ENCODE measurements at regions not wholly inside any gene's neighbourhood (a gene's known extent, or its start where the extent isn't known, plus 50 kb on each side); places are given as distances from the start of the nearest gene placed in this dataset.

- TF ChIP-seq, protein P1, sequence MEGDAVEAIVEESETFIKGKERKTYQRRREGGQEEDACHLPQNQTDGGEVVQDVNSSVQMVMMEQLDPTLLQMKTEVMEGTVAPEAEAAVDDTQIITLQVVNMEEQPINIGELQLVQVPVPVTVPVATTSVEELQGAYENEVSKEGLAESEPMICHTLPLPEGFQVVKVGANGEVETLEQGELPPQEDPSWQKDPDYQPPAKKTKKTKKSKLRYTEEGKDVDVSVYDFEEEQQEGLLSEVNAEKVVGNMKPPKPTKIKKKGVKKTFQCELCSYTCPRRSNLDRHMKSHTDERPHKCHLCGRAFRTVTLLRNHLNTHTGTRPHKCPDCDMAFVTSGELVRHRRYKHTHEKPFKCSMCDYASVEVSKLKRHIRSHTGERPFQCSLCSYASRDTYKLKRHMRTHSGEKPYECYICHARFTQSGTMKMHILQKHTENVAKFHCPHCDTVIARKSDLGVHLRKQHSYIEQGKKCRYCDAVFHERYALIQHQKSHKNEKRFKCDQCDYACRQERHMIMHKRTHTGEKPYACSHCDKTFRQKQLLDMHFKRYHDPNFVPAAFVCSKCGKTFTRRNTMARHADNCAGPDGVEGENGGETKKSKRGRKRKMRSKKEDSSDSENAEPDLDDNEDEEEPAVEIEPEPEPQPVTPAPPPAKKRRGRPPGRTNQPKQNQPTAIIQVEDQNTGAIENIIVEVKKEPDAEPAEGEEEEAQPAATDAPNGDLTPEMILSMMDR (IDR thresholded peaks at IDR 0.05; ENCODE audit: low read depth, low read length), result no peak
- no peak for TF ChIP-seq EZH2phosphoT487 (IDR thresholded peaks at IDR 0.05; ENCODE audit: low read depth)
- Histone ChIP-seq H3K79me2 (ENCODE audit: low read length) (no peaks in the 10 kb centered on the region), H3K4me2 (ENCODE audit: low read length) (no peak overlapping the region), H4K20me1 (ENCODE audit: insufficient read depth, low read length) (no peaks in the 10 kb centered on the region), H3K36me3 (replicated peaks; ENCODE audit: low read depth, low read length) (no peaks in the 10 kb centered on the region), H3K4me1 (ENCODE audit: low read length) (no peaks in the 10 kb centered on the region), H2AFZ (ENCODE audit: low read depth, low read length) (no peak overlapping the region), H3K27me3 (ENCODE audit: low read depth, low read length) (no peaks in the 10 kb centered on the region), H3K9me3 (ENCODE audit: insufficient read depth, low read length) (no peaks in the 10 kb centered on the region), H3K9ac (ENCODE audit: low read length) (no peak overlapping the region), H3K4me3 (ENCODE audit: low read length) (no peak overlapping the region), H3K27ac (ENCODE audit: low read length) (no peak overlapping the region)
Observed at GRCh38 chrX:39633293-39633692, 464.5 kb downstream of the BCOR start.

GRCh38 chrX:39636481-39636880 is 461.3 kb downstream of the BCOR start:
- Histone ChIP-seq H3K4me1 (ENCODE audit: low read length) (no peaks in the 10 kb centered on the region), H3K27ac (ENCODE audit: low read length) (no peak overlapping the region), H3K4me2 (ENCODE audit: low read length) (no peak overlapping the region), H3K4me3 (ENCODE audit: low read length) (no peak overlapping the region), H2AFZ (ENCODE audit: low read depth, low read length) (no peak overlapping the region), H3K79me2 (ENCODE audit: low read length) (no peaks in the 10 kb centered on the region), H3K27me3 (ENCODE audit: low read depth, low read length) (no peaks in the 10 kb centered on the region), H3K9ac (ENCODE audit: low read length) (no peak overlapping the region), H3K36me3 (replicated peaks; ENCODE audit: low read depth, low read length) (no peaks in the 10 kb centered on the region), H4K20me1 (ENCODE audit: insufficient read depth, low read length) (no peaks in the 10 kb centered on the region), H3K9me3 (ENCODE audit: insufficient read depth, low read length) (no peaks in the 10 kb centered on the region)
- TF ChIP-seq, protein P1 (IDR thresholded peaks at IDR 0.05; ENCODE audit: low read depth, low read length), result no peak
- TF ChIP-seq EZH2phosphoT487 (IDR thresholded peaks at IDR 0.05; ENCODE audit: low read depth), result no peak

DNA sequence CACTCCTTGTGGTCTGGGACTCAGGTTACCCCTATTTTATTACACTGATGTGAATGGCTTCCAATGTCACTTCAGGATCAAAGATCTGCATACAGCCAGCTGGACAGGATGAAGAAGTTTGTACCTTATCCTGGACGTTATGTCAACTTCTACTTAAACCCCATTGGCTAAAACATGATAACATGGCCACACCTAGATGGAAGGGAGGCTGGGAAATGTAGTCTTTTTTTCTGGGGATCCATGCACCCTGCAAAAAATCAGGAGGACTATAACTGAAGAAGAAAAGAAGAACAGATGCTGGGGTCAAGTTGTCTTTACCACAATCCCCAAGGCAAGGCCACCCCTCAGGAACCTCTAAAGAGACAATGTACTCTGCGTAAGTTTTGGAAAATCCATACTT is 459.2 kb downstream of the BCOR start:
- H3K9ac ChIP-seq (ENCODE audit: low read length), result no peak overlapping the region
- H3K27me3 ChIP-seq (ENCODE audit: low read depth, low read length), result no peaks in the 10 kb centered on the region
- H3K4me1 ChIP-seq (ENCODE audit: low read length), result no peaks in the 10 kb centered on the region
- no peaks in the 10 kb centered on the region for H4K20me1 ChIP-seq (ENCODE audit: insufficient read depth, low read length)
- no peak overlapping the region for H3K4me3 ChIP-seq (ENCODE audit: low read length)
- H3K9me3 ChIP-seq (ENCODE audit: insufficient read depth, low read length), result no peaks in the 10 kb centered on the region
- no peak overlapping the region for H3K4me2 ChIP-seq (ENCODE audit: low read length)
- H3K27ac ChIP-seq (ENCODE audit: low read length), result no peak overlapping the region
- no peaks in the 10 kb centered on the region for H3K36me3 ChIP-seq (replicated peaks; ENCODE audit: low read depth, low read length)
- TF ChIP-seq EZH2phosphoT487 (IDR thresholded peaks at IDR 0.05; ENCODE audit: low read depth), result no peak
- TF ChIP-seq, protein P1 (IDR thresholded peaks at IDR 0.05; ENCODE audit: low read depth, low read length), result no peak
- no peaks in the 10 kb centered on the region for H3K79me2 ChIP-seq (ENCODE audit: low read length)
- H2AFZ ChIP-seq (ENCODE audit: low read depth, low read length), result no peak overlapping the region

GRCh38 chrX:39639871-39640270 is 457.9 kb downstream of the BCOR start:
- no peaks in the 10 kb centered on the region for H3K79me2 ChIP-seq (ENCODE audit: low read length)
- no peaks in the 10 kb centered on the region for H3K36me3 ChIP-seq (replicated peaks; ENCODE audit: low read depth, low read length)
- TF ChIP-seq EZH2phosphoT487 (IDR thresholded peaks at IDR 0.05; ENCODE audit: low read depth), result no peak
- TF ChIP-seq, protein P1 (IDR thresholded peaks at IDR 0.05; ENCODE audit: low read depth, low read length), result no peak
- no peaks in the 10 kb centered on the region for H3K9me3 ChIP-seq (ENCODE audit: insufficient read depth, low read length)
- H3K27ac ChIP-seq (ENCODE audit: low read length), result no peak overlapping the region
- H2AFZ ChIP-seq (ENCODE audit: low read depth, low read length), result no peak overlapping the region
- H4K20me1 ChIP-seq (ENCODE audit: insufficient read depth, low read length), result no peaks in the 10 kb centered on the region
- no peak overlapping the region for H3K9ac ChIP-seq (ENCODE audit: low read length)
- no peaks in the 10 kb centered on the region for H3K4me1 ChIP-seq (ENCODE audit: low read length)
- H3K4me3 ChIP-seq (ENCODE audit: low read length), result no peak overlapping the region
- H3K4me2 ChIP-seq (ENCODE audit: low read length), result no peak overlapping the region
- no peaks in the 10 kb centered on the region for H3K27me3 ChIP-seq (ENCODE audit: low read depth, low read length)

Measured in OCI-LY3 (cell line).